Colonic mucosa (tissue), 4 donors: ENCODE measurements at regions not wholly inside any gene's neighbourhood (a gene's known extent, or its start where the extent isn't known, plus 50 kb on each side); places are given as distances from the start of the nearest gene placed in this dataset.

Source experiments
- DNase-seq: peaks from one replicate; pipeline ENCODE4 v3.0.0-alpha.2; 2020
- H3K27ac ChIP-seq: fragments of 200-600 bp; one replicate; pipeline ENCODE4 v1.8.0; 2021
- H3K27me3 ChIP-seq: fragments of 200-600 bp; one replicate; pipeline ENCODE4 v1.8.0; 2021
- H3K36me3 ChIP-seq: fragments of 200-600 bp; one replicate; pipeline ENCODE4 v1.8.0; 2021
- H3K4me1 ChIP-seq: fragments of 200-600 bp; one replicate; pipeline ENCODE4 v1.8.0; 2021; ENCODE audit warnings: mild to moderate bottlenecking
- H3K4me3 ChIP-seq: fragments of 200-600 bp; one replicate; pipeline ENCODE4 v1.8.0; 2021
- H3K9ac ChIP-seq, 2 donors: one replicate each; pipeline ENCODE4 v1.7.0; 2013; ENCODE audit warnings: control low read depth in 2 of 2, low read depth in 2 of 2, low read length in 2 of 2
- H3K9me3 ChIP-seq: fragments of 200-600 bp; one replicate; pipeline ENCODE4 v1.8.0; 2021
- CTCF ChIP-seq: fragments of 200-600 bp; IDR thresholded peaks from one replicate; pipeline ENCODE4 v1.8.0; 2022; ENCODE audit warnings: antibody characterized with exemption, mild to moderate bottlenecking
- intact Hi-C: fragments of 100-400 bp; cut with DNase I; formaldehyde crosslinking; loops from one replicate; pipeline ENCODE4 v1.14.1; 2022
- donor health status: healthy.
- donor health status: DM: no; HTN: no; CAD: no.
- donor health status: DM: no; HTN: no; CAD: no.

- no peak for TF ChIP-seq CTCF
- no peak for DNase-seq
- H3K36me3 ChIP-seq: no peaks in the 10 kb centered on the region
- no peaks in the 10 kb centered on the region for H3K27me3 ChIP-seq
- no peaks in the 10 kb centered on the region for H3K4me1 ChIP-seq
- intact Hi-C loops: no loop called here
- no peak overlapping the region for H3K27ac ChIP-seq
- H3K9ac ChIP-seq: no peak overlapping the region
- H3K9me3 ChIP-seq: no peaks in the 10 kb centered on the region
- H3K4me3 ChIP-seq: no peak overlapping the region
These were observed 279.6 kb downstream of the TXNL1 start for GRCh38 chr18:56358608-56359280.

- DNase-seq: no peak
- no peaks in the 10 kb centered on the region for H3K9me3 ChIP-seq
- TF ChIP-seq CTCF: no peak
- no peak overlapping the region for H3K4me3 ChIP-seq
- H3K27ac ChIP-seq: no peak overlapping the region
- H3K9ac ChIP-seq: no peak overlapping the region
- no peaks in the 10 kb centered on the region for H3K4me1 ChIP-seq
- no peaks in the 10 kb centered on the region for H3K36me3 ChIP-seq
- intact Hi-C loops: no loop called here
- no peaks in the 10 kb centered on the region for H3K27me3 ChIP-seq
These were observed 284.6 kb downstream of the TXNL1 start for GRCh38 chr18:56353663-56354260.

- no peak for DNase-seq
- no peaks in the 10 kb centered on the region for H3K4me1 ChIP-seq
- no peak for TF ChIP-seq CTCF
- no peak overlapping the region for H3K9ac ChIP-seq
- no peaks in the 10 kb centered on the region for H3K36me3 ChIP-seq
- H3K27ac ChIP-seq: no peak overlapping the region
- no peak overlapping the region for H3K4me3 ChIP-seq
- no peaks in the 10 kb centered on the region for H3K27me3 ChIP-seq
- no peaks in the 10 kb centered on the region for H3K9me3 ChIP-seq
- intact Hi-C loops: no loop called here
These were observed 286.4 kb downstream of the TXNL1 start for GRCh38 chr18:56351911-56352500.

- Histone ChIP-seq H3K9me3 (no peaks in the 10 kb centered on the region), H3K9ac (no peak overlapping the region), H3K27me3 (no peaks in the 10 kb centered on the region), H3K36me3 (no peaks in the 10 kb centered on the region), H3K4me3 (no peak overlapping the region), H3K27ac (no peak overlapping the region), H3K4me1 (no peaks in the 10 kb centered on the region)
- DNase-seq: no peak
- intact Hi-C loops: no loop called here
- no peak for TF ChIP-seq CTCF
These were observed 300.9 kb downstream of the TXNL1 start for GRCh38 chr18:56337507-56337906.

GRCh38 chr18:56333839-56334238, 304.6 kb downstream of the TXNL1 start:
- no peaks in the 10 kb centered on the region for H3K36me3 ChIP-seq
- no peaks in the 10 kb centered on the region for H3K4me1 ChIP-seq
- no peak for TF ChIP-seq CTCF
- no peak overlapping the region for H3K27ac ChIP-seq
- H3K9me3 ChIP-seq: no peaks in the 10 kb centered on the region
- intact Hi-C loops: no loop called here
- no peak overlapping the region for H3K9ac ChIP-seq
- no peak for DNase-seq
- H3K27me3 ChIP-seq: no peaks in the 10 kb centered on the region
- no peak overlapping the region for H3K4me3 ChIP-seq
